HG02970 (cell line): ENCODE measurements at regions not wholly inside any gene's neighbourhood (a gene's known extent, or its start where the extent isn't known, plus 50 kb on each side); places are given as distances from the start of the nearest gene placed in this dataset.
"Not testable (repeated sequence)": the region's sequence is repeated elsewhere in the genome, so short reads cannot be mapped to it uniquely, and the experiment has no call there.

ENCODE experiments used
- ATAC-seq: cut with Tn5 transposase; IDR thresholded peaks from one replicate; pipeline ENCODE4 v1.9.1; 2021; ENCODE audit warnings: mild to moderate bottlenecking, moderate library complexity, moderate number of reproducible peaks; ENCODE audit not compliant: unreplicated experiment, low FRiP score

- ATAC-seq: no peak
Measured at GRCh38 chr2:136715146-136715545, 50.2 kb upstream of the THSD7B start.

- no peak for ATAC-seq
Measured at GRCh38 chr2:136714452-136714951, 50.8 kb upstream of the THSD7B start.

- no peak for ATAC-seq
Measured at GRCh38 chr2:136713739-136714138, 51.6 kb upstream of the THSD7B start.

- no peak for ATAC-seq
Measured at GRCh38 chr2:136705336-136705735, 60.0 kb upstream of the THSD7B start.

GRCh38 chr2:136703214-136703613, 62.1 kb upstream of the THSD7B start:
- no peak for ATAC-seq

- no peak for ATAC-seq
Measured at GRCh38 chr2:136696438-136696837, 68.9 kb upstream of the THSD7B start.

GRCh38 chr2:136693966-136694365, 71.4 kb upstream of the THSD7B start:
- ATAC-seq: no peak

GRCh38 chr2:136680079-136680478, 85.3 kb upstream of the THSD7B start:
- not testable (repeated sequence) for ATAC-seq

GRCh38 chr2:136665736-136666135, 99.6 kb upstream of the THSD7B start:
- no peak for ATAC-seq

- ATAC-seq: no peak
Measured at GRCh38 chr2:136664713-136665405, 100.5 kb upstream of the THSD7B start.

- no peak for ATAC-seq
Measured at GRCh38 chr2:136658201-136658600, 107.1 kb upstream of the THSD7B start.

GRCh38 chr2:136653861-136654260, 111.5 kb upstream of the THSD7B start:
- no peak for ATAC-seq

GRCh38 chr2:136651456-136652010, 113.8 kb upstream of the THSD7B start:
- no peak for ATAC-seq

GRCh38 chr2:136647039-136647438, 118.3 kb upstream of the THSD7B start:
- no peak for ATAC-seq

GRCh38 chr2:136645236-136645828, 120.0 kb upstream of the THSD7B start:
- no peak for ATAC-seq

GRCh38 chr2:136639651-136640050, 125.7 kb upstream of the THSD7B start:
- ATAC-seq: no peak

GRCh38 chr2:136638193-136638592, 127.2 kb upstream of the THSD7B start:
- no peak for ATAC-seq

GRCh38 chr2:136637402-136637801, 127.9 kb upstream of the THSD7B start:
- no peak for ATAC-seq

GRCh38 chr2:136628490-136628889, 136.9 kb upstream of the THSD7B start:
- ATAC-seq: no peak

GRCh38 chr2:136613096-136613495, 152.2 kb upstream of the THSD7B start:
- no peak for ATAC-seq

GRCh38 chr2:136612079-136612478, 153.3 kb upstream of the THSD7B start:
- no peak for ATAC-seq

GRCh38 chr2:136611451-136611850, 153.9 kb upstream of the THSD7B start:
- ATAC-seq: no peak
